ENCODE measurements at regions not wholly inside any gene's neighbourhood (a gene's known extent, or its start where the extent isn't known, plus 50 kb on each side); places are given as distances from the start of the nearest gene placed in this dataset.

DNA sequence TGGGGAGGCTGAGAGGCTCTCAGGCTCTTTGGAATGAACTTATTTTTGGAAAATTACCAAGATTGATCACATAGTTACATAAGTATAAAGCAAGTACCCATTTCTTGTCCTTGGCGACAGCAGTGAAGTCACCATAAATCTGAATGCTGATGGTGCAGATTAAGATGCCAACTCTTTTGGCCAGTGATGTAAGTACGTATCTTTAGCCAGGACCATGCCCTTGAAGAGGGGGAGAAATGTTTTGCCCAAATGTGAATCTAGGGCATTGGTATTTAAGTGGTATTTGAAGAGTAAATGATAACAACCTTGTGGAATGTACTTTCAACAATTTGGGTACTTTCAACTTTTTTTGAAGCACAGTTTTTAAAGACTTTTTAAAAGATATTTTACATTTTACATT is 68.2 kb upstream of the RAD23B start:
- no peak for TF ChIP-seq ZNF274 (IDR thresholded peaks at IDR 0.05; ENCODE audit: low read depth, low read length)
- TF ChIP-seq SUZ12 (IDR thresholded peaks at IDR 0.05; ENCODE audit: extremely low read depth, insufficient read depth, insufficient read length): no peak
- no peak for TF ChIP-seq YY1 (IDR thresholded peaks at IDR 0.05; ENCODE audit: insufficient read depth, insufficient read length)
- Histone ChIP-seq H3K4me3 (ENCODE audit: insufficient read length, low read depth) (no peak overlapping the region), H3K4me1 (ENCODE audit: insufficient read depth, insufficient read length) (no peaks in the 10 kb centered on the region), H3K9me3 (ENCODE audit: insufficient read depth, low read length) (no peaks in the 10 kb centered on the region), H3K27me3 (ENCODE audit: insufficient read depth, insufficient read length) (no peaks in the 10 kb centered on the region), H3K36me3 (ENCODE audit: insufficient read depth, insufficient read length, low read length) (no peaks in the 10 kb centered on the region), H3K9ac (ENCODE audit: insufficient read length, low read depth) (no peak overlapping the region)
- no peak for DNase-seq (ENCODE audit: low read depth, low spot score)

- Histone ChIP-seq H3K9ac (ENCODE audit: insufficient read length, low read depth) (no peak overlapping the region), H3K27me3 (ENCODE audit: insufficient read depth, insufficient read length) (no peaks in the 10 kb centered on the region), H3K9me3 (ENCODE audit: insufficient read depth, low read length) (no peaks in the 10 kb centered on the region), H3K36me3 (ENCODE audit: insufficient read depth, insufficient read length, low read length) (no peaks in the 10 kb centered on the region), H3K4me3 (ENCODE audit: insufficient read length, low read depth) (no peak overlapping the region), H3K4me1 (ENCODE audit: insufficient read depth, insufficient read length) (no peaks in the 10 kb centered on the region)
- DNase-seq (ENCODE audit: low read depth, low spot score): no peak
- TF ChIP-seq SUZ12 (IDR thresholded peaks at IDR 0.05; ENCODE audit: extremely low read depth, insufficient read depth, insufficient read length) (no peak), YY1 (IDR thresholded peaks at IDR 0.05; ENCODE audit: insufficient read depth, insufficient read length) (no peak), ZNF274 (IDR thresholded peaks at IDR 0.05; ENCODE audit: low read depth, low read length) (no peak)
Observed at GRCh38 chr9:107215381-107215780, 67.7 kb upstream of the RAD23B start.

DNA sequence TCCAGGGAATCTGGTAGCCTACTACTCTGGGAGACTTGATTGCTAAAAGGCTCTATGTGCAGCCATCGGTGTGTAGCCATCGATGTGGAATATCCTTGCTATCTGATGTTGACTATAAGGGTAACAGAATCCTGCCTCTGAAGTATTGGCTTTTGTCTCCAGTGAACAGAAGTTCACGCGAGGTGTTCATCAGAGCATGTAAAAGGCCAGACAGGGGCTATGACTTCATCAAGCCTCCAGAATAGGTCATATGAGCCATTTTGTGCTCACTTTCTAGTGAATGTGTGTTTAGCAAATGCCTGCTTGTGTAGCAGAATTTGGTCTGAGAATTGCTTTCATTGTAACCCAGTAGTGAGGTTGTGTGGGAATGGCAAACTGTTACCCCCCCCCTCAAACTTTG is 66.8 kb upstream of the RAD23B start:
- no peaks in the 10 kb centered on the region for H3K27me3 ChIP-seq (ENCODE audit: insufficient read depth, insufficient read length)
- H3K9ac ChIP-seq (ENCODE audit: insufficient read length, low read depth): no peak overlapping the region
- H3K36me3 ChIP-seq (ENCODE audit: insufficient read depth, insufficient read length, low read length): no peaks in the 10 kb centered on the region
- DNase-seq (ENCODE audit: low read depth, low spot score): no peak
- H3K4me3 ChIP-seq (ENCODE audit: insufficient read length, low read depth): no peak overlapping the region
- no peaks in the 10 kb centered on the region for H3K4me1 ChIP-seq (ENCODE audit: insufficient read depth, insufficient read length)
- TF ChIP-seq YY1 (IDR thresholded peaks at IDR 0.05; ENCODE audit: insufficient read depth, insufficient read length): no peak
- no peaks in the 10 kb centered on the region for H3K9me3 ChIP-seq (ENCODE audit: insufficient read depth, low read length)

GRCh38 chr9:107218829-107219485 is 64.1 kb upstream of the RAD23B start:
- no peaks in the 10 kb centered on the region for H3K36me3 ChIP-seq (ENCODE audit: insufficient read depth, insufficient read length, low read length)
- no peaks in the 10 kb centered on the region for H3K9me3 ChIP-seq (ENCODE audit: insufficient read depth, low read length)
- DNase-seq (ENCODE audit: low read depth, low spot score): no peak
- no peak overlapping the region for H3K9ac ChIP-seq (ENCODE audit: insufficient read length, low read depth)
- no peaks in the 10 kb centered on the region for H3K27me3 ChIP-seq (ENCODE audit: insufficient read depth, insufficient read length)
- H3K4me3 ChIP-seq (ENCODE audit: insufficient read length, low read depth): no peak overlapping the region
- no peaks in the 10 kb centered on the region for H3K4me1 ChIP-seq (ENCODE audit: insufficient read depth, insufficient read length)
- TF ChIP-seq SUZ12 (IDR thresholded peaks at IDR 0.05; ENCODE audit: extremely low read depth, insufficient read depth, insufficient read length) (no peak), ZNF274 (IDR thresholded peaks at IDR 0.05; ENCODE audit: low read depth, low read length) (no peak), YY1 (IDR thresholded peaks at IDR 0.05; ENCODE audit: insufficient read depth, insufficient read length) (no peak)

DNA sequence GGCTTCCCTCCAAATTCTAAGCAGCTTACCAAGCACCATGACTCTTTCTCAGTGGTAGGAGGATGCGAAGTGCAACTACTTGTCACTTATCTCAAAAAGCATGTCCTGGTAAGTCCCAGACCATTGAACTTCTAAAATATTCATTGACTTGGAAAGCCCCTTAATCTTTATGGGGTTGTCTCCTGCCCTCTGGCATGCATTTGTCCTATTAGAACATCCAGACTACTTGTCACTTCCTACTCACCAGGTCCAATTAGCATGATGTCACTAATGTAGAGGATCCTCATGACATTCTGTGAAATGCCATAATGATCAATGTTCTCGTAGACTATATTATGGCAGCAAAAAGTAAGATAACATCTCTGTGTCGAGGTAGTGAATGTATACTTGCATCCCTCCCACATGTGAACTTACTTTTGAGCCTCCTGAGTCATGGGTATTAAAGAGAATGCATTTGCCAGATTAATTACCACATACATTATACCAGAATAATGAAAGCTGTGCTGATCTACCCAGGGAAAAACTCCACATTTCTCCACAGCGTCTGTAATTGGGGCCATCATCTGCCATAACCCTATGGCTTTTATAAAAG is 63.5 kb upstream of the RAD23B start:
- TF ChIP-seq YY1 (IDR thresholded peaks at IDR 0.05; ENCODE audit: insufficient read depth, insufficient read length): no peak
- TF ChIP-seq ZNF274 (IDR thresholded peaks at IDR 0.05; ENCODE audit: low read depth, low read length): no peak
- TF ChIP-seq SUZ12 (IDR thresholded peaks at IDR 0.05; ENCODE audit: extremely low read depth, insufficient read depth, insufficient read length): no peak
- Histone ChIP-seq H3K27me3 (ENCODE audit: insufficient read depth, insufficient read length) (no peaks in the 10 kb centered on the region), H3K9me3 (ENCODE audit: insufficient read depth, low read length) (no peaks in the 10 kb centered on the region), H3K4me1 (ENCODE audit: insufficient read depth, insufficient read length) (no peaks in the 10 kb centered on the region), H3K36me3 (ENCODE audit: insufficient read depth, insufficient read length, low read length) (no peaks in the 10 kb centered on the region), H3K9ac (ENCODE audit: insufficient read length, low read depth) (no peak overlapping the region), H3K4me3 (ENCODE audit: insufficient read length, low read depth) (no peak overlapping the region)
- no peak for DNase-seq (ENCODE audit: low read depth, low spot score)

GRCh38 chr9:107221321-107221720 is 61.8 kb upstream of the RAD23B start:
- Histone ChIP-seq H3K27me3 (ENCODE audit: insufficient read depth, insufficient read length) (no peaks in the 10 kb centered on the region), H3K4me3 (ENCODE audit: insufficient read length, low read depth) (no peak overlapping the region), H3K36me3 (ENCODE audit: insufficient read depth, insufficient read length, low read length) (no peaks in the 10 kb centered on the region), H3K9me3 (ENCODE audit: insufficient read depth, low read length) (no peaks in the 10 kb centered on the region), H3K9ac (ENCODE audit: insufficient read length, low read depth) (no peak overlapping the region), H3K4me1 (ENCODE audit: insufficient read depth, insufficient read length) (no peaks in the 10 kb centered on the region)
- TF ChIP-seq SUZ12 (IDR thresholded peaks at IDR 0.05; ENCODE audit: extremely low read depth, insufficient read depth, insufficient read length) (no peak), ZNF274 (IDR thresholded peaks at IDR 0.05; ENCODE audit: low read depth, low read length) (no peak), YY1 (IDR thresholded peaks at IDR 0.05; ENCODE audit: insufficient read depth, insufficient read length) (no peak)
- DNase-seq (ENCODE audit: low read depth, low spot score): no peak

- no peak overlapping the region for H3K9ac ChIP-seq (ENCODE audit: insufficient read length, low read depth)
- no peaks in the 10 kb centered on the region for H3K36me3 ChIP-seq (ENCODE audit: insufficient read depth, insufficient read length, low read length)
- H3K4me1 ChIP-seq (ENCODE audit: insufficient read depth, insufficient read length): no peaks in the 10 kb centered on the region
- no peak overlapping the region for H3K4me3 ChIP-seq (ENCODE audit: insufficient read length, low read depth)
- DNase-seq (ENCODE audit: low read depth, low spot score): no peak
- TF ChIP-seq YY1 (IDR thresholded peaks at IDR 0.05; ENCODE audit: insufficient read depth, insufficient read length) (no peak), ZNF274 (IDR thresholded peaks at IDR 0.05; ENCODE audit: low read depth, low read length) (no peak), SUZ12 (IDR thresholded peaks at IDR 0.05; ENCODE audit: extremely low read depth, insufficient read depth, insufficient read length) (no peak)
- H3K27me3 ChIP-seq (ENCODE audit: insufficient read depth, insufficient read length): no peaks in the 10 kb centered on the region
- H3K9me3 ChIP-seq (ENCODE audit: insufficient read depth, low read length): no peaks in the 10 kb centered on the region
Observed at GRCh38 chr9:107222020-107222522, 61.0 kb upstream of the RAD23B start.
